SK-N-SH treated with all-trans-retinoic acid at 6 μM for 48 hours (cell line): ENCODE measurements at regions not wholly inside any gene's neighbourhood (a gene's known extent, or its start where the extent isn't known, plus 50 kb on each side); places are given as distances from the start of the nearest gene placed in this dataset.

Experiments
- OSR1 ChIP-seq: fragments of 250-450 bp; sonication (Bioruptor Pico); IDR thresholded peaks from 2 replicates; pipeline ENCODE4 v1.8.0; 2022; ENCODE audit warnings: moderate library complexity, mild to moderate bottlenecking, inconsistent platforms
- ZNF70 ChIP-seq: fragments of 450-650 bp; formaldehyde crosslinking; IDR thresholded peaks from 2 replicates; pipeline ENCODE4 v1.5.0; 2020; ENCODE audit warnings: mild to moderate bottlenecking, moderate library complexity

DNA sequence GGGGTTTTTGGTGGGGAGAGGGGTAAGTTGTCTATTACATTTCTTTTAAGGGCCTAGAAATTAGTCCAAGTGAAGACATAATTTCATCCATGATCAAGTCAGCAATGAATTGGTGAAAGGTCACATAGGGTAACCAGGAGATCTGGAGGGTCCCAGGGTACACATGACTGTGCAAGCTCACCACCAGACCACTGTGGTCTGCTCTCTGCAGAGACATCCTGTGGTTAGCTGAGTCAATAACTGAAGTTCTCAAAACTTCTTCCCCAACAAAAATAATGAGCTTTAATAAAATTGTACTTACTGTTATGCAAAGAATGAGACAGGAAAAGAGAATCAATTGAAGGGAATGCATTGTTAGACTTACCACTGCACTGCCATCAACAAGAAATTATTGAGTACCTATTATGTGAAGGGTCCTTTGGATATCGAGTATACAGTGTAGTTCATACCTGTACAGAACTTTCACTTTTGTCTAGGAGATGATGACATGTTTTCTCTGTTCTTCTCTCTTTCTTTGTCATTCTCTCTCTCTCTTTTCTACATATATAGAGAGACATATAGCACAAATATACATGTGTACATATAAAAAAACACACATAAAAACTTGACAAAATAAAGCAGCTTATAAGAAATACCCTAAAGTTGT, 209.8 kb downstream of the GJA1 start:
- TF ChIP-seq OSR1 (CRISPR knock-in tag): no peak
- TF ChIP-seq ZNF70 (CRISPR knock-in tag): no peak
